Liver (tissue), 8 donors: ENCODE measurements at regions not wholly inside any gene's neighbourhood (a gene's known extent, or its start where the extent isn't known, plus 50 kb on each side); places are given as distances from the start of the nearest gene placed in this dataset.

Source experiments
- DNase-seq: peaks from one replicate; pipeline ENCODE4 v3.0.0-alpha.2; 2017; ENCODE audit warnings: low spot score
- H3K27ac ChIP-seq, 2 donors: one replicate each; pipeline ENCODE4 v1.7.0; 2013; ENCODE audit warnings: inconsistent platforms in 2 of 2, low read length in 2 of 2, control low read depth in 1 of 2, low read depth in 1 of 2, mild to moderate bottlenecking in 1 of 2
- H3K27me3 ChIP-seq, 4 donors: one replicate each; pipeline versions ENCODE4 v1.6.1 to v1.7.0; 2013; ENCODE audit warnings: low read length in 3 of 4, inconsistent platforms in 1 of 4, mild to moderate bottlenecking in 1 of 4, moderate library complexity in 1 of 4; ENCODE audit not compliant: control insufficient read depth in 4 of 4, insufficient read depth in 4 of 4
- H3K36me3 ChIP-seq, 4 donors: one replicate each; pipeline versions ENCODE4 v1.6.1 to v1.7.0; 2013; ENCODE audit warnings: low read length in 3 of 4, mild to moderate bottlenecking in 3 of 4, low read depth in 1 of 4, moderate library complexity in 1 of 4; ENCODE audit not compliant: control insufficient read depth in 4 of 4, insufficient read depth in 3 of 4
- H3K4me1 ChIP-seq, 4 donors: one replicate each; pipeline versions ENCODE4 v1.6.1 to v1.7.0; 2013; ENCODE audit warnings: low read length in 3 of 4, mild to moderate bottlenecking in 3 of 4, moderate library complexity in 1 of 4; ENCODE audit not compliant: control insufficient read depth in 4 of 4, insufficient read depth in 4 of 4
- H3K4me3 ChIP-seq, 3 donors: one replicate each; pipeline versions ENCODE4 v1.6.1 to v1.7.0; 2013; ENCODE audit warnings: low read length in 3 of 3, control low read depth in 1 of 3, low read depth in 1 of 3, mild to moderate bottlenecking in 1 of 3
- H3K9ac ChIP-seq, 2 donors: one replicate each; pipeline ENCODE4 v1.7.0; 2013; ENCODE audit warnings: low read length in 2 of 2, mild to moderate bottlenecking in 2 of 2, moderate library complexity in 2 of 2, control low read depth in 1 of 2, low read depth in 1 of 2
- H3K9me3 ChIP-seq, 4 donors: one replicate each; pipeline versions ENCODE4 v1.6.1 to v1.7.0; 2013; ENCODE audit warnings: low read length in 3 of 4; ENCODE audit not compliant: control insufficient read depth in 4 of 4
- ATF3 ChIP-seq: IDR thresholded peaks from 2 replicates; pipeline ENCODE4 v1.6.1; 2016; ENCODE audit warnings: antibody characterized with exemption
- CTCF ChIP-seq: fragments of 150-350 bp; IDR thresholded peaks from 2 replicates; pipeline ENCODE4 v1.5.1; 2017; ENCODE audit warnings: improper control_type of control experiment, low read depth, low read length; ENCODE audit not compliant: missing input control
- EGR1 ChIP-seq, 2 donors: IDR thresholded peaks; 2 replicates each; pipeline ENCODE4 v1.6.1; 2016 to 2018; ENCODE audit warnings: antibody characterized with exemption in 2 of 2, low read depth in 2 of 2
- FOXA1 ChIP-seq: IDR thresholded peaks from 2 replicates; pipeline ENCODE4 v1.6.1; 2016; ENCODE audit warnings: antibody characterized with exemption
- FOXA2 ChIP-seq: IDR thresholded peaks from 2 replicates; pipeline ENCODE4 v1.6.1; 2016; ENCODE audit warnings: antibody characterized with exemption
- GABPA ChIP-seq, 2 donors: IDR thresholded peaks in 1 of 2; conservative IDR thresholded peaks in 1 of 2; 2 replicates each; pipeline ENCODE4 v1.6.1; 2016; ENCODE audit warnings: antibody characterized with exemption in 2 of 2, mild to moderate bottlenecking in 1 of 2, moderate library complexity in 1 of 2
- HNF4A ChIP-seq, 2 donors: conservative IDR thresholded peaks; 2 replicates each; pipeline ENCODE4 v1.6.1; 2016; ENCODE audit warnings: antibody characterized with exemption in 2 of 2, mild to moderate bottlenecking in 2 of 2
- HNF4G ChIP-seq: IDR thresholded peaks from 2 replicates; pipeline ENCODE4 v1.6.1; 2016; ENCODE audit warnings: antibody characterized with exemption
- JUND ChIP-seq, 2 donors: IDR thresholded peaks; 2 replicates each; pipeline ENCODE4 v1.6.1; 2016; ENCODE audit warnings: antibody characterized with exemption in 2 of 2
- MAX ChIP-seq: IDR thresholded peaks from 2 replicates; pipeline ENCODE4 v1.6.1; 2016; ENCODE audit warnings: antibody characterized with exemption
- NR2F2 ChIP-seq: IDR thresholded peaks from 2 replicates; pipeline ENCODE4 v1.6.1; 2016; ENCODE audit warnings: antibody characterized with exemption
- RAD21 ChIP-seq, 2 donors: IDR thresholded peaks; 2 replicates each; pipeline ENCODE4 v1.6.1; 2016; ENCODE audit warnings: antibody characterized with exemption in 2 of 2, mild to moderate bottlenecking in 2 of 2
- REST ChIP-seq: IDR thresholded peaks from 2 replicates; pipeline ENCODE4 v1.6.1; 2016; ENCODE audit warnings: antibody characterized with exemption, mild to moderate bottlenecking
- RXRA ChIP-seq, 2 donors: IDR thresholded peaks; 2 replicates each; pipeline ENCODE4 v1.6.1; 2017 to 2018; ENCODE audit warnings: antibody characterized with exemption in 2 of 2, mild to moderate bottlenecking in 1 of 2
- SP1 ChIP-seq: IDR thresholded peaks from 2 replicates; pipeline ENCODE4 v1.6.1; 2018; ENCODE audit warnings: antibody characterized with exemption, mild to moderate bottlenecking
- TAF1 ChIP-seq: conservative IDR thresholded peaks from 2 replicates; pipeline ENCODE4 v1.6.1; 2016; ENCODE audit warnings: antibody characterized with exemption, mild to moderate bottlenecking
- YY1 ChIP-seq: IDR thresholded peaks from 2 replicates; pipeline ENCODE4 v1.6.1; 2016; ENCODE audit warnings: antibody characterized with exemption, mild to moderate bottlenecking
- WGBS: extraction: QIAGEN DNeasy Blood & Tissue Kit; methylation state at CpG from one replicate; pipeline ENCODE4 v1.1.7; 2013; 5-methylcytosine and 5-hydroxymethylcytosine counted together
- TF ChIP-seq, protein P1 (sequence below): IDR thresholded peaks from 2 replicates; pipeline ENCODE4 v1.6.1; 2016; ENCODE audit warnings: antibody characterized with exemption
- donor health status: healthy.
- donor health status: healthy.
- donor health status: healthy.
- donor health status: healthy.
- donor health status: healthy.

DNA sequence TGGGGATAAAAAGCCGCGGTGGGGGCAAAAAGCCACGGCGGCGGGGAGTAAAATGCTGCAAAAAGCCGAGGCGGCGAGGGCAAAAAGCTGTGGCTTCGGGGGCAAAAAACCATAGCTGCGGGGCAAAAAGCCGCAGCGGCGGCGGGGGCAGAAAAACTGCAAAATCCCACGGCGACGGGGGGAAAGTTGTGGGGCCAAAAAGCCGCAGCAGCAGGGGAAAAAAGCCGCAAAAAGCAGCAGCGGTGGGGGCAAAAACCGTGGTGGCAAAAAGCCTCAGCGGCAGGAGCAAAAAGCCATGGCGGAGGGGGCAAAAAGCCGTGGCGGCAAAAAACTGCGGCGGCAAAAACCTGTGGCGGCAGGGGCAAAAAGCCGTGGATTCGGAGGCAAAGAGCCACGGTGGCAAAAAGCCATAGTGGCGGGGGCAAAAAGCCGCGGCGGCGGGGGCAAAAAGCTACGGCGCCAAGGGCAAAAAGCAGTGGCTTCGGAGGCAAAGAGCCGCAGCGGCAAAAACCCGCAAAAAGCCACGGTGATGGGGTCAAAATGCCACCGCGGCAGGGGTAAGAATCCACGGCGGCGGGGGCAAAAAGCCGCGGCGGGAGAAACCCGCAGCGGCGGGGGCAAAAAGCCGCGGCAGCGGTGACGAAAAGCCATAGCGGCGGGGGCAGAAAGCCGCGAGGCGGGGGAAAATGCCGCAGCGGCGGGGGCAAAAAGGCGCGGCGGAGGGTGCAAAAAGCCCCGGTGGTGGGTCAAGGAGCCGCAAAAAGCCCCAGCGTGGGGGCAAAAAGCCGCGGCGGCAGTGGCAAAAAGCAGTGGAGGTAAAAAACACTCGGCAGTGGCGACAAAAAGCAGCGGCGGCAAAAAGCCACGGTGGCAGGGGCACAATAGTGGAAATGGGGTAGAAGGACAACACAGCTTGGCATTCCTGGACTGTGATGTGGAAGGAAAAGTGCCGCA, 192.8 kb downstream of the SHCBP1 start:
- Histone ChIP-seq H3K27ac (no peak overlapping the region), H3K4me1 (no peaks in the 10 kb centered on the region), H3K9me3 (peaks cover 0 to 13% (median 0%) of the 10 kb centered on the region in 4 donors), H3K36me3 (no peaks in the 10 kb centered on the region), H3K27me3 (no peaks in the 10 kb centered on the region), H3K4me3 (no peak overlapping the region), H3K9ac (no peak overlapping the region)
- TF ChIP-seq YY1 (no peak), FOXA1 (no peak), CTCF (no peak), ATF3 (no peak), HNF4G (no peak), REST (no peak), GABPA (IDR thresholded peaks at IDR 0.05 in 1 of 2, conservative IDR thresholded peaks at IDR 0.05 in 1 of 2) (no peak), HNF4A (conservative IDR thresholded peaks at IDR 0.05) (no peak), RAD21 (IDR thresholded peaks at IDR 0.05) (no peak), RXRA (IDR thresholded peaks at IDR 0.05) (no peak), NR2F2 (no peak), FOXA2 (no peak), EGR1 (IDR thresholded peaks at IDR 0.05; ENCODE audit: low read depth in 2 of 2) (no peak), MAX (no peak), SP1 (no peak), JUND (IDR thresholded peaks at IDR 0.05) (no peak), TAF1 (no peak)
- TF ChIP-seq, protein P1, sequence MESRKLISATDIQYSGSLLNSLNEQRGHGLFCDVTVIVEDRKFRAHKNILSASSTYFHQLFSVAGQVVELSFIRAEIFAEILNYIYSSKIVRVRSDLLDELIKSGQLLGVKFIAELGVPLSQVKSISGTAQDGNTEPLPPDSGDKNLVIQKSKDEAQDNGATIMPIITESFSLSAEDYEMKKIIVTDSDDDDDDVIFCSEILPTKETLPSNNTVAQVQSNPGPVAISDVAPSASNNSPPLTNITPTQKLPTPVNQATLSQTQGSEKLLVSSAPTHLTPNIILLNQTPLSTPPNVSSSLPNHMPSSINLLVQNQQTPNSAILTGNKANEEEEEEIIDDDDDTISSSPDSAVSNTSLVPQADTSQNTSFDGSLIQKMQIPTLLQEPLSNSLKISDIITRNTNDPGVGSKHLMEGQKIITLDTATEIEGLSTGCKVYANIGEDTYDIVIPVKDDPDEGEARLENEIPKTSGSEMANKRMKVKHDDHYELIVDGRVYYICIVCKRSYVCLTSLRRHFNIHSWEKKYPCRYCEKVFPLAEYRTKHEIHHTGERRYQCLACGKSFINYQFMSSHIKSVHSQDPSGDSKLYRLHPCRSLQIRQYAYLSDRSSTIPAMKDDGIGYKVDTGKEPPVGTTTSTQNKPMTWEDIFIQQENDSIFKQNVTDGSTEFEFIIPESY, result no peak
- 28% methylated on average over 81 of the region's 81 CpGs for WGBS
- no peak for DNase-seq
